ENCODE measurements at regions not wholly inside any gene's neighbourhood (a gene's known extent, or its start where the extent isn't known, plus 50 kb on each side); places are given as distances from the start of the nearest gene placed in this dataset.

DNA sequence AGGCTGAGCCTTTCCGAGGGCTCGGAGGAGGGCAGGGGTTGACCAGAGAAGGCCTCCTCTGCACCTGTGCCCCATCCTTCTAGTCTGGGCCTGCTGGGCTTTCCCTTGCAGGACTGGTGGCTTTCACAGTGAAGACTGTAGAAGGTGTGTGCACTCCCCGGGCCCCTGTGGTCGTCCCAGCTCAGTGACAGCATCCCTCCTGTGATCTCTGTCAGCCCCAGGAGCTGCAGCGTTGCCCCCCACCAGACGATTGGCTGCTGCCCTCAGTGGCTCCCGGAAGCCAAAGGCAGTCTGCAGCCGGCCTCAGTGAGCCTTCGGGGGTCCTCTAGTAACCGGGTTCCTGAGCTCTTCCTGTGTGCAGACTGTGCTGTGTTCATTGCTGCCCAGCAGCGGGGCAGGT, 69.4 kb upstream of the EN2 start:
- TF ChIP-seq, protein P1, sequence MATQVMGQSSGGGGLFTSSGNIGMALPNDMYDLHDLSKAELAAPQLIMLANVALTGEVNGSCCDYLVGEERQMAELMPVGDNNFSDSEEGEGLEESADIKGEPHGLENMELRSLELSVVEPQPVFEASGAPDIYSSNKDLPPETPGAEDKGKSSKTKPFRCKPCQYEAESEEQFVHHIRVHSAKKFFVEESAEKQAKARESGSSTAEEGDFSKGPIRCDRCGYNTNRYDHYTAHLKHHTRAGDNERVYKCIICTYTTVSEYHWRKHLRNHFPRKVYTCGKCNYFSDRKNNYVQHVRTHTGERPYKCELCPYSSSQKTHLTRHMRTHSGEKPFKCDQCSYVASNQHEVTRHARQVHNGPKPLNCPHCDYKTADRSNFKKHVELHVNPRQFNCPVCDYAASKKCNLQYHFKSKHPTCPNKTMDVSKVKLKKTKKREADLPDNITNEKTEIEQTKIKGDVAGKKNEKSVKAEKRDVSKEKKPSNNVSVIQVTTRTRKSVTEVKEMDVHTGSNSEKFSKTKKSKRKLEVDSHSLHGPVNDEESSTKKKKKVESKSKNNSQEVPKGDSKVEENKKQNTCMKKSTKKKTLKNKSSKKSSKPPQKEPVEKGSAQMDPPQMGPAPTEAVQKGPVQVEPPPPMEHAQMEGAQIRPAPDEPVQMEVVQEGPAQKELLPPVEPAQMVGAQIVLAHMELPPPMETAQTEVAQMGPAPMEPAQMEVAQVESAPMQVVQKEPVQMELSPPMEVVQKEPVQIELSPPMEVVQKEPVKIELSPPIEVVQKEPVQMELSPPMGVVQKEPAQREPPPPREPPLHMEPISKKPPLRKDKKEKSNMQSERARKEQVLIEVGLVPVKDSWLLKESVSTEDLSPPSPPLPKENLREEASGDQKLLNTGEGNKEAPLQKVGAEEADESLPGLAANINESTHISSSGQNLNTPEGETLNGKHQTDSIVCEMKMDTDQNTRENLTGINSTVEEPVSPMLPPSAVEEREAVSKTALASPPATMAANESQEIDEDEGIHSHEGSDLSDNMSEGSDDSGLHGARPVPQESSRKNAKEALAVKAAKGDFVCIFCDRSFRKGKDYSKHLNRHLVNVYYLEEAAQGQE (IDR thresholded peaks at IDR 0.05; ENCODE audit: insufficient read depth in 1 of 2, low read depth in 2 of 2, low read length in 2 of 2): no peak
- TF ChIP-seq POLR2AphosphoS5 (IDR thresholded peaks at IDR 0.05; ENCODE audit: low read depth, low read length) (no peak), TAF1 (IDR thresholded peaks at IDR 0.05; ENCODE audit: borderline replicate concordance, insufficient read depth, low read length) (no peak), FOXP2 (optimal IDR thresholded peaks at IDR 0.05; ENCODE audit: borderline replicate concordance, extremely low read depth, extremely low read length, insufficient read depth) (no peak), SIN3A (IDR thresholded peaks at IDR 0.05; ENCODE audit: borderline replicate concordance, insufficient read depth, low read length) (no peak)

DNA sequence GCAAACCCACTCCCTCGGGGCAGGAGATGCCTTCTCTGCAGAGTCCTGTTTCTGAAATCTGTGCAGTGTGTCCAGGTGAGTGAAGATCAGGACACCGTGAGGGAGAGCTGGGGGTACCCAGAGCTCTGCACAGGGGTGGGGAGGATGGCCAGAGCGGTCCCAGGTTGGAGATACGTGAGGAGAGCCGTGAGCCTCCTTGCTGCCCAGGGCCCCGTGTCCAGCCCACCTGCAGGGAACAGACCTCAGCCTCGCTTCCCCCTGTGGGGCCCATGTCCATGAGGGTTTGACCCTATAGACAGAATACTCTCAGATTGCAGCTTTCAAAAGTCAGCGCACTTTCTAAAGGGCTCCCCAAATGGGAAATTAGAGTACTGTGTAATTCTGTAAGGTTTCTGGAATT, 66.5 kb upstream of the EN2 start:
- TF ChIP-seq TAF1 (IDR thresholded peaks at IDR 0.05; ENCODE audit: borderline replicate concordance, insufficient read depth, low read length): no peak
- no peak for TF ChIP-seq POLR2AphosphoS5 (IDR thresholded peaks at IDR 0.05; ENCODE audit: low read depth, low read length)
- TF ChIP-seq, protein P1 (IDR thresholded peaks at IDR 0.05; ENCODE audit: insufficient read depth in 1 of 2, low read depth in 2 of 2, low read length in 2 of 2): no peak

DNA sequence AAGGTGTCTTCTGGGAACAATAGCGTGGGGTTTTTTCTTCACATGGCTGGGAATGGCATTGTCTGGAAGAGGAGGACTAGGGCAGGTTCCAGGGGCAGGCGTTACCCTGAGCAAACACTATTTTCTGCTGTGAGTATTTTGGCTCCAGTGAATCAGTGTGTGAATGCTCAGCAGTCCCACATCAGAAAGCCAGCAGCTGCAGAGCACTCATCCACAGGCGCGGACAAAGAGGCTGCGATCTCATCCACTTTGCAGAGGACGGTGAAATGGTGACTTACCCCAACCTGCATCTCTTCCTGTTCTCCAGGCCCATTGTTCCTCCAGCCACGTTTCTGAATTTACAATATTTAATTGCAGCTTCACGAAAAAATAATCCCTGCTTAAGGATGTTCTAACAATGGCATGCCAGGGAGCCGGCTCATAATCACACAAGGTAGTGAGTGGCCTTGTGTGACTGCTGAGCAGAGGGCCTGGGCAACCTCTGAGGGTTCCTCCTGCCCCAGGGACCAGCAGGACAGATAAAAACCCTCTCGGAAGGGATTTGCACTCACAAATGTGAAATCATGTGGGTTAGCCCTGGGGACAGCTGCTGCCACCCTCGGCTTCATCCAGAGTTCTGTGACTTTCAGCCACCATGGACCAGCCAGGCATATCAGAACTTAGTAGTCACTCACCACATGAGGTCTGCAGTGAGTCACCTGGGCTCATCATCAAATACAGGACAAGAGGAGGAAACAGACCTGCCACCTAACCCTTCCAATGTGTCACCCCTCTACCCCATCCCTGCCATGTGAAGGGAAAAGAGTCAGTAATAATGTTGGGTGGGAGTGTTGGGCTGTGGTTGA, 65.0 kb upstream of the EN2 start:
- TF ChIP-seq POLR2AphosphoS5 (IDR thresholded peaks at IDR 0.05; ENCODE audit: low read depth, low read length): no peak
- no peak for TF ChIP-seq SIN3A (IDR thresholded peaks at IDR 0.05; ENCODE audit: borderline replicate concordance, insufficient read depth, low read length)
- TF ChIP-seq FOXP2 (optimal IDR thresholded peaks at IDR 0.05; ENCODE audit: borderline replicate concordance, extremely low read depth, extremely low read length, insufficient read depth): no peak
- no peak for TF ChIP-seq TAF1 (IDR thresholded peaks at IDR 0.05; ENCODE audit: borderline replicate concordance, insufficient read depth, low read length)
- TF ChIP-seq, protein P1 (IDR thresholded peaks at IDR 0.05; ENCODE audit: insufficient read depth in 1 of 2, low read depth in 2 of 2, low read length in 2 of 2): no peak

DNA sequence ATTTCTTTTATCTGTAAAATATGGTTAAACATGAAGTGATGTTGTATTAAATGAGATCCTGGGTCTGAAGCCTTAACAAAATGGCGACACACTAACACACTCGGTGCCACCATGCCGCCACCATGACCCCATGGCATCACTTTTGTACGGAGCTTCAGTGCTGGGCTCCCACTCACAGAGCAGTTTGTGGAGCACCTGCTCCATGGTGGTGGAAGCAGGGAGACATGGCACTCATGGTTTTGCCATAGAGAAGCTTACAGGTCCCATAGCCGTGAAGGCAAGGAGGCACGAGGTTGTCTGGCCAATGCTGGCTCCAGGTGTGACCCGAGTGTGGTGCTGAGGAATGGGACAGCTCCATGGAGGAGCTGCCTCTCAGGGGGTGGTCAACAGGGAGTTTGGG, 63.5 kb upstream of the EN2 start:
- no peak for TF ChIP-seq SIN3A (IDR thresholded peaks at IDR 0.05; ENCODE audit: borderline replicate concordance, insufficient read depth, low read length)
- no peak for TF ChIP-seq POLR2AphosphoS5 (IDR thresholded peaks at IDR 0.05; ENCODE audit: low read depth, low read length)
- TF ChIP-seq, protein P1 (IDR thresholded peaks at IDR 0.05; ENCODE audit: insufficient read depth in 1 of 2, low read depth in 2 of 2, low read length in 2 of 2): no peak
- TF ChIP-seq TAF1 (IDR thresholded peaks at IDR 0.05; ENCODE audit: borderline replicate concordance, insufficient read depth, low read length): no peak
- no peak for TF ChIP-seq FOXP2 (optimal IDR thresholded peaks at IDR 0.05; ENCODE audit: borderline replicate concordance, extremely low read depth, extremely low read length, insufficient read depth)
